Subcutaneous abdominal adipose tissue (tissue), 5 donors: ENCODE measurements at regions not wholly inside any gene's neighbourhood (a gene's known extent, or its start where the extent isn't known, plus 50 kb on each side); places are given as distances from the start of the nearest gene placed in this dataset.

ENCODE experiments used
- H3K27ac ChIP-seq: one replicate; pipeline ENCODE4 v1.7.0; 2013; ENCODE audit warnings: low read depth, mild to moderate bottlenecking, inconsistent platforms, low read length, moderate library complexity
- H3K27me3 ChIP-seq, 5 donors: one replicate each; pipeline ENCODE4 v1.7.0; 2013; ENCODE audit warnings: low read length in 5 of 5, inconsistent platforms in 1 of 5; ENCODE audit not compliant: control insufficient read depth in 5 of 5, insufficient read depth in 4 of 5
- H3K36me3 ChIP-seq, 5 donors: one replicate each; pipeline ENCODE4 v1.7.0; 2013; ENCODE audit warnings: low read length in 5 of 5; ENCODE audit not compliant: control insufficient read depth in 5 of 5, insufficient read depth in 5 of 5
- H3K4me1 ChIP-seq, 5 donors: one replicate each; pipeline ENCODE4 v1.7.0; 2013; ENCODE audit warnings: low read length in 5 of 5, mild to moderate bottlenecking in 3 of 5, moderate library complexity in 1 of 5; ENCODE audit not compliant: control insufficient read depth in 5 of 5, insufficient read depth in 5 of 5
- H3K4me3 ChIP-seq, 5 donors: one replicate each; pipeline ENCODE4 v1.7.0; 2013; ENCODE audit warnings: low read length in 5 of 5, low read depth in 1 of 5
- H3K9ac ChIP-seq, 5 donors: one replicate each; pipeline ENCODE4 v1.7.0; 2013; ENCODE audit warnings: low read length in 5 of 5, mild to moderate bottlenecking in 4 of 5, moderate library complexity in 3 of 5
- H3K9me3 ChIP-seq, 5 donors: one replicate each; pipeline ENCODE4 v1.7.0; 2013; ENCODE audit warnings: low read length in 5 of 5; ENCODE audit not compliant: control insufficient read depth in 5 of 5
- donor health status: healthy.
- donor health status: healthy.
- donor health status: healthy.
- donor health status: healthy.
- donor health status: healthy.

DNA sequence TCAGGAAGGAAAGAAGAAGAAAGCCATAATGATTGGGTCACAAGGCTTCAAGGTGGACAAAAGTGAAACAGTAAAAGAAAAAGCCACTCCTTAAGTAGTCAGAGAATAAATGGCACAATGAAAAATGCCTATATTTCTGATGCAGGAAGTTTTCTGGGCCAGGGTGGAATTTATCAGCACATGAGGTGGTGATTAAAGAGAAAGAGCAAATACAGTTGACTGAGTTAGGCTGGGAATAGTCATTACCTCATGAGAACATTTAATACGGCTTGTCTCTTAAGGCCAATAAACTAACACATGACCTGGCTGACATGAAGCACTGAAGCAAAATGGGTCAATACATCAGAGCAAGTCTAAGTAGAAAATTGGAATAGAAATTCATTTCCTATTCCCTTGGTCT, 499.7 kb downstream of the TMTC2 start:
- Histone ChIP-seq H3K36me3 (no peaks in the 10 kb centered on the region), H3K9ac (no peak overlapping the region), H3K9me3 (no peaks in the 10 kb centered on the region), H3K4me3 (no peak overlapping the region), H3K27ac (no peak overlapping the region), H3K4me1 (no peaks in the 10 kb centered on the region), H3K27me3 (no peaks in the 10 kb centered on the region)

DNA sequence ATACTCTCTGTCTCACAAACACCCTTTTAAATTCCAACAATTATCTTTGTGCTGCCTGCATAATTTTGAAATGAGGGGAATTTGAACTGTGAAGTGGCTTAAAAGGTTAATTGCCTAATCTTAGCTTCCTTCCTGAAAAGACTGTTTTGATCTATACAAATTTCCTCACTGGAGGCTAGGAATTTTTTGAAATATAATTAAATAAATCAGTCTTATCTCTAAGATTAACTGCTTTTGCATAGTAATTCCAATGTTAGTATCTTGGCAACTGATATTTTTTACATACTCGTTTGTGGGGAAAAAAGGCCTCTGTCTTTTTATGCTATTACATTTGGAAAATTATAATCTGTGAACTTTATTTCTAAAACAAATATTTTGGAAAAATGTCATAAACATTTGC, 498.5 kb downstream of the TMTC2 start:
- Histone ChIP-seq H3K4me1 (no peaks in the 10 kb centered on the region), H3K9me3 (no peaks in the 10 kb centered on the region), H3K36me3 (no peaks in the 10 kb centered on the region), H3K9ac (no peak overlapping the region), H3K4me3 (no peak overlapping the region), H3K27me3 (no peaks in the 10 kb centered on the region), H3K27ac (no peak overlapping the region)
